Suprapubic skin (tissue), 4 donors: ENCODE measurements at regions not wholly inside any gene's neighbourhood (a gene's known extent, or its start where the extent isn't known, plus 50 kb on each side); places are given as distances from the start of the nearest gene placed in this dataset.

Experiments
- DNase-seq, 2 donors: peaks; one replicate each; pipeline ENCODE4 v3.0.0-alpha.2; 2019; ENCODE audit warnings: low spot score in 2 of 2
- H3K27ac ChIP-seq: fragments of 200-600 bp; sonication (generic); one replicate; pipeline ENCODE4 v1.5.1; 2019
- H3K27me3 ChIP-seq: fragments of 200-600 bp; sonication (generic); one replicate; pipeline ENCODE4 v1.5.1; 2019
- H3K36me3 ChIP-seq: fragments of 200-600 bp; sonication (generic); one replicate; pipeline ENCODE4 v1.5.1; 2019
- H3K4me1 ChIP-seq: fragments of 200-600 bp; sonication (generic); one replicate; pipeline ENCODE4 v1.5.1; 2019
- H3K4me3 ChIP-seq: fragments of 200-600 bp; sonication (generic); one replicate; pipeline ENCODE4 v1.5.1; 2019; ENCODE audit warnings: mild to moderate bottlenecking
- H3K9me3 ChIP-seq: fragments of 200-600 bp; sonication (generic); one replicate; pipeline ENCODE4 v1.5.1; 2019
- CTCF ChIP-seq, 2 donors: fragments of 200-600 bp in 1 of 2; fragments of 450-650 bp in 1 of 2; sonication (generic) in 1 of 2; IDR thresholded peaks; one replicate each; pipeline ENCODE4 v1.5.1; 2016 to 2019; ENCODE audit warnings: antibody characterized with exemption in 2 of 2, mild to moderate bottlenecking in 1 of 2, moderate library complexity in 1 of 2
- EP300 ChIP-seq: sonication (generic); formaldehyde crosslinking; IDR thresholded peaks from one replicate; pipeline ENCODE4 v1.6.1; 2017; ENCODE audit warnings: antibody characterized with exemption
- POLR2A ChIP-seq, 2 donors: fragments of 450-650 bp; IDR thresholded peaks; one replicate each; pipeline ENCODE4 v1.6.1; 2017; ENCODE audit warnings: antibody characterized with exemption in 2 of 2, mild to moderate bottlenecking in 2 of 2, moderate library complexity in 2 of 2
- POLR2AphosphoS5 ChIP-seq, 3 donors: sonication (generic); formaldehyde crosslinking; IDR thresholded peaks; one replicate each; pipeline ENCODE4 v1.6.1; 2017; ENCODE audit warnings: antibody characterized with exemption in 3 of 3
- WGBS: methylation state at CpG from one replicate; pipeline ENCODE4 v1.1.5; 2018; 5-methylcytosine and 5-hydroxymethylcytosine counted together

DNA sequence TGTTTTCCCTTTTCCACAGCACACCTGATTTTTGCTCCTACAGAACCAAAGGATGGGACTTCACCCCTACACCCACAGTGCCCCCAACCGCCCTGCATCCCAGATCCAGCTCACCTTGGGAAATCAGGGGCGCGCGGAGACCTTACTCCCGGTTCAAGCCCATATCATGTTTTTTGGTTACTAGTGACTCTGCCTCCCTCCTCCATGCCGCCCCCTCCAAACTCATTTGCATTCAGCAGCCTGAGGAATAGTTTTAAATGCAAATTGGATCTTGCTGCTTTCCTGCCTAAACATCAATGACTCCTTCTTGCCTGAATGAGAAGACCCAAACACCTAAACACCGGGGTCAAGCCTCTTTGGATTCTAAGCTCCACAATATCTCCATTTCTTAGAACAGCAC is 331.8 kb downstream of the TMEM114 start:
- H3K36me3 ChIP-seq = no peaks in the 10 kb centered on the region
- no peaks in the 10 kb centered on the region for H3K4me1 ChIP-seq
- no peak overlapping the region for H3K4me3 ChIP-seq
- TF ChIP-seq POLR2AphosphoS5 (IDR thresholded peaks at IDR 0.05) (no peak), POLR2A (IDR thresholded peaks at IDR 0.05) (no peak), EP300 (no peak), CTCF (IDR thresholded peaks at IDR 0.05) (no peak)
- H3K9me3 ChIP-seq = no peaks in the 10 kb centered on the region
- 80% methylated on average over 7 of the region's 7 CpGs for WGBS
- H3K27me3 ChIP-seq = no peaks in the 10 kb centered on the region
- no peak overlapping the region for H3K27ac ChIP-seq
- no peak for DNase-seq

GRCh38 chr16:8257561-8257960 is 332.8 kb downstream of the TMEM114 start:
- no peak for DNase-seq
- Histone ChIP-seq H3K27me3 (no peaks in the 10 kb centered on the region), H3K4me3 (no peak overlapping the region), H3K27ac (no peak overlapping the region), H3K9me3 (no peaks in the 10 kb centered on the region), H3K36me3 (no peaks in the 10 kb centered on the region), H3K4me1 (no peaks in the 10 kb centered on the region)
- WGBS = 87% methylated on average over 3 of the region's 3 CpGs
- TF ChIP-seq CTCF (IDR thresholded peaks at IDR 0.05) = no peak
- no peak for TF ChIP-seq POLR2AphosphoS5 (IDR thresholded peaks at IDR 0.05)
- no peak for TF ChIP-seq POLR2A (IDR thresholded peaks at IDR 0.05)
- no peak for TF ChIP-seq EP300

DNA sequence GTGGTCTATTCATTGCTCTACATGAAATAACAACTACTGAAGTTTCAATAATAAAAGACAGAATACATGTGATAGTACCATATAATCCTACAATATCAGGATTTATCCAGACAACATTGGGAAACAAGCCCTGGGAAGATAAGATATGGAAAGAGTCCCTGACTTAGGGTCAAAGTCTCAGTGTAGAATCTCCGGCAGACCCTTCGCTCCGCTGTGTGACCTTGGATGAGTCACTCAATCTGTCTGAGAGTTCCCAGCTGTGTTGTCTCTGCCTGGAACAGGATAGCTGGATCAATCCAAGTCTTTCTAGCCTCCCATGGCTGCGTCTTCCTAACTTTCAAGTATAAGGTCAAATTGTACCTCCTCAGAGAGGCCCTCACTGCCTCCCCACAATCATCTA is 335.9 kb downstream of the TMEM114 start:
- TF ChIP-seq EP300 (no peak), POLR2A (IDR thresholded peaks at IDR 0.05) (no peak), POLR2AphosphoS5 (IDR thresholded peaks at IDR 0.05) (no peak), CTCF (IDR thresholded peaks at IDR 0.05) (no peak)
- no peaks in the 10 kb centered on the region for H3K27me3 ChIP-seq
- no peaks in the 10 kb centered on the region for H3K9me3 ChIP-seq
- H3K36me3 ChIP-seq = no peaks in the 10 kb centered on the region
- no peak overlapping the region for H3K27ac ChIP-seq
- no peaks in the 10 kb centered on the region for H3K4me1 ChIP-seq
- no peak overlapping the region for H3K4me3 ChIP-seq
- no peak for DNase-seq
- 91% methylated on average over 4 of the region's 4 CpGs for WGBS

- no peaks in the 10 kb centered on the region for H3K9me3 ChIP-seq
- H3K27me3 ChIP-seq = no peaks in the 10 kb centered on the region
- no peak overlapping the region for H3K4me3 ChIP-seq
- H3K27ac ChIP-seq = no peak overlapping the region
- H3K4me1 ChIP-seq = no peaks in the 10 kb centered on the region
- TF ChIP-seq POLR2AphosphoS5 (IDR thresholded peaks at IDR 0.05) (no peak), POLR2A (IDR thresholded peaks at IDR 0.05) (no peak), CTCF (IDR thresholded peaks at IDR 0.05) (no peak), EP300 (no peak)
- no peaks in the 10 kb centered on the region for H3K36me3 ChIP-seq
- no peak for DNase-seq
- WGBS = 82% methylated on average over 5 of the region's 5 CpGs
These were observed 336.6 kb downstream of the TMEM114 start for GRCh38 chr16:8253718-8254117.

GRCh38 chr16:8251727-8252126 is 338.6 kb downstream of the TMEM114 start:
- WGBS = 45% methylated on average over 2 of the region's 2 CpGs

More at GRCh38 chr16:8251727-8252126, 338.6 kb downstream of the TMEM114 start:
- no peaks in the 10 kb centered on the region for H3K9me3 ChIP-seq
- H3K36me3 ChIP-seq = no peaks in the 10 kb centered on the region
- H3K4me1 ChIP-seq = no peaks in the 10 kb centered on the region
- H3K4me3 ChIP-seq = no peak overlapping the region
- no peaks in the 10 kb centered on the region for H3K27me3 ChIP-seq
- no peak overlapping the region for H3K27ac ChIP-seq
- no peak for DNase-seq
- TF ChIP-seq POLR2AphosphoS5 (IDR thresholded peaks at IDR 0.05) (no peak), CTCF (IDR thresholded peaks at IDR 0.05) (no peak), POLR2A (IDR thresholded peaks at IDR 0.05) (no peak), EP300 (no peak)
